Astrocyte of the spinal cord (primary cell): ENCODE measurements at regions not wholly inside any gene's neighbourhood (a gene's known extent, or its start where the extent isn't known, plus 50 kb on each side); places are given as distances from the start of the nearest gene placed in this dataset.

Experiments used
- DNase-seq: peaks from one replicate; pipeline ENCODE4 v3.0.0; 2011; ENCODE audit warnings: low read depth, low spot score
- H3K4me3 ChIP-seq: 2 replicates; pipeline ENCODE4 v1.5.1; 2011; ENCODE audit warnings: low read depth, mild to moderate bottlenecking, low read length, moderate library complexity
- in situ Hi-C: cut with HindIII; loops from 2 replicates; pipeline ENCODE4 v1.10.0; 2017; ENCODE audit warnings: low sequenced_read_pairs
- TF ChIP-seq, protein P1 (sequence below): IDR thresholded peaks from 2 replicates; pipeline ENCODE4 v1.5.1; 2012; ENCODE audit warnings: low read depth, mild to moderate bottlenecking, low read length, inconsistent platforms

DNA sequence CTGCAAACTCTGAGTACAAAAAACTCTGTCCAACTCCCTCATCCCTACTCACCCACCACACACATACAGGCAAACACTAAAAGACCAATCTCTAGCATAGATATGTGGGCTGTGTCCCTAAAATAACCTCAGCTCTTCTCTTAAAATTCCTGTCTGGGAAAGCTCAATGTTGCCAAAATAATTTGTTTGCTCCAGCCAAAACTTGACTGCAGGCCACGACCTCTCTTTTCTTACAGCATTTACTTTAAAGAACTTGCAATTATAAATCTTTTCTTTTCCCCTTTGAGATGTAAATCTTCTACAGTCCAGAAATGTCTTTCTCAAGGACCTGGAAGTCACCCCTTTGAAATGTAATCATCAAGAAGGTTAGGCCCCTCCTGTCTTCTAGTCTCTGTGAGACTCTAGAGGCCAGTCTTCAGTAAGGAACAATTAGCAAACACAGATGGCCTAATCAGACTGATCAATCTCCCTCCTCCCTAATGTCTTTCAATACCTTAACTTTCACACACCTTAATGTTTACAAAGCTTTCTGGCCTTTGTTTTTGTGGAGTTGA is 483.6 kb upstream of the RGS18 start:
- in situ Hi-C loops, result no loop called here
- DNase-seq, result no peak

DNA sequence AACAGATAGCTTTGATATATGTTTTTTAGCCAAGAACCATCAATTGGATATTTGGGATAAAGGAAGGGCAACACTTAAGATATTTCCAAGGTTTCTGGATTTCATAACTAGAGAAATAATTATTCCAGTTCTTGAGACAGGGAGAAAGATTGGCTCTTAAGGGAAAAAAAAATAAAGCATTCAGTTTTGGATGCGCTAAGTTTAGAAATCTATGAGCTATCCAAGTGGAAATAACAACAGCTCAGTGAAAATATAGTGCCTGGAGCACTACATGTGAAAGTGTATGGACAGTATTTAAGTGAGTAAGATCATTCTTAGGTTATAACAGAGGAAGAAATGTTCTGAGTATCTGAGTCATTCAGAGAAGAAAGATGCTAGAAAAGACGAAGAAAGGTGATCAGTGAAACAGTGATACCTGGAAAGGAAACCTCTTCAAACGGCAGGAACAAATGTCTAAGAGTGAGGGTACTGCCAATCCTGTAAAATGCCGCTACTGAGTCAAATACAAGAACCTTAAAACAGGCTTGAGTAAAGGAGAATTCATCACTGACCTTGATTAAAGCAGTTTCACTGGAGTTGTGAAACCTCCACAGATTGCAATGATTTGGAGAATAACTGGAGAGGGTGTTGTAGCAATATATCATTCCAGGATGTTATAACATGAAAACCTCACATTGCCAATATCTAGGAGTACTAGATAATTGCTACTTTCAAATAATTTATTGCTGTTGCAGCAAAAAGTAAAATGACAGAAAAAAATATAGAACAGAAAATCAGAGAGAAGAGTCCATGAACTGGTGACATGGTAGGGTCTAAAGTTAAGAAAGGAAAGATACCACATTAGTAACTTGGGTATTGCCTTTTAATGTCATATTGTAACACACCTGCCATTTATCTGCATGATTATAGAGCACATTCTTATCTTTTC is 482.1 kb upstream of the RGS18 start:
- DNase-seq, result no peak
- H3K4me3 ChIP-seq, result no peak overlapping the region
- in situ Hi-C loops, result no loop called here
- TF ChIP-seq, protein P1, sequence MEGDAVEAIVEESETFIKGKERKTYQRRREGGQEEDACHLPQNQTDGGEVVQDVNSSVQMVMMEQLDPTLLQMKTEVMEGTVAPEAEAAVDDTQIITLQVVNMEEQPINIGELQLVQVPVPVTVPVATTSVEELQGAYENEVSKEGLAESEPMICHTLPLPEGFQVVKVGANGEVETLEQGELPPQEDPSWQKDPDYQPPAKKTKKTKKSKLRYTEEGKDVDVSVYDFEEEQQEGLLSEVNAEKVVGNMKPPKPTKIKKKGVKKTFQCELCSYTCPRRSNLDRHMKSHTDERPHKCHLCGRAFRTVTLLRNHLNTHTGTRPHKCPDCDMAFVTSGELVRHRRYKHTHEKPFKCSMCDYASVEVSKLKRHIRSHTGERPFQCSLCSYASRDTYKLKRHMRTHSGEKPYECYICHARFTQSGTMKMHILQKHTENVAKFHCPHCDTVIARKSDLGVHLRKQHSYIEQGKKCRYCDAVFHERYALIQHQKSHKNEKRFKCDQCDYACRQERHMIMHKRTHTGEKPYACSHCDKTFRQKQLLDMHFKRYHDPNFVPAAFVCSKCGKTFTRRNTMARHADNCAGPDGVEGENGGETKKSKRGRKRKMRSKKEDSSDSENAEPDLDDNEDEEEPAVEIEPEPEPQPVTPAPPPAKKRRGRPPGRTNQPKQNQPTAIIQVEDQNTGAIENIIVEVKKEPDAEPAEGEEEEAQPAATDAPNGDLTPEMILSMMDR, result no peak

More for the DNA sequence above, 483.6 kb upstream of the RGS18 start:
- no peak overlapping the region for H3K4me3 ChIP-seq
- TF ChIP-seq, protein P1, result no peak

DNA sequence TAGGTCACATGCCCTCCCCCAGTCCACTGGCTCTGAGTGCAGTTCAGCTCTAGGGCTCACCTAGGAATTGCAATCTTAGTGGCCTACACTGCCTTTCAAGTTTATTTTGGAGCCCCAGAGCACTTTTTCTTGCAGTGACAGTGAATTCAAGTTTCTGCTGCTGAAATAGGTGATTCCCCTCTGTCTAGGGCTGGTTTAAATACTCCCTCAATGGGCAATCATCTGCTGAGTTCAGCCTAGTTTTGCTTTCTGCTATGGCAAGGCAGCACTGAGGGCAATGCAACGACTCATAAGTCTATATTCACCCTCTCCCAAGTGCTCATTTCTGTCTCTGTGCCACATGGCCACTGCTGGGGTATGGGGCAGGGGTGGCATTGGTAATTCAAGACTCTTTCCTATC is 472.6 kb upstream of the RGS18 start:
- in situ Hi-C loops, result no loop called here
- no peak overlapping the region for H3K4me3 ChIP-seq
- no peak for DNase-seq
- TF ChIP-seq, protein P1, result no peak

DNA sequence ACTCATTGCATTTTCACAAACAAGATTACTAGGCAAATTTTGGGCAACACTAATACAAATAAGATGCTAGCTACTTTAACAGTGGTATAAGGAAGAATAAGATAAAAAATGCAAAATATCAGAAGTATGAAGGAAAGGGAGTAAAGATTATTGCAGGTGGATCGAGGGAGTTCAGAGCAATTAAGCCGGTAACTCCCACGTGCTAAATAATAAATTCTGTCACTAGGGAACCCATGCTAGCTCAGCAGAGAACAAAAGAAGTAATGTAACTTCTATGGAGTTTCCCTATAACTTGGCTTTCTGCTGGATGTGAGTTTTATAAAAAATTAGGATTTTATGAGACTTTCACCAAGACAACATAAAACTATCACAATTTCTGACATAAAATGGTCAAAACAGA is 470.5 kb upstream of the RGS18 start:
- DNase-seq, result no peak
- in situ Hi-C loops, result no loop called here
- no peak overlapping the region for H3K4me3 ChIP-seq
- TF ChIP-seq, protein P1, result no peak

DNA sequence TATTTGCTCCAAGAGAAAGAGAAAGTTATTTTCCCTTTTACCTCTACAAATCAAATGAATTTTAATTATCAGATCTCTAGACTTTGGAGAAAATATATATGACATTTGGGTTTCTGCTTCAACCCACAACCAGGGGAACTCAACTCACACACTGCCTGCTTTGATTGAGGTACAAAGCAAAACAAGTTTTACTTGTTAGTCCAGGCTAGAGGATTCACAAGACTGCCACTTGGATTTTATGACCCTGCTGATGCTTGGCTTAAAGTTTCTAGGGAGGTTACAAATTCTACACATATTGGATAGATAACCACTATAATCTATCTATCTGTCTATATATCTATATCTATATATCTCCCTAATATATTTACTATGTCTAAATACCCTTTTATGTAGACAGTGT is 467.3 kb upstream of the RGS18 start:
- no peak overlapping the region for H3K4me3 ChIP-seq
- no peak for DNase-seq
- TF ChIP-seq, protein P1, result no peak
- in situ Hi-C loops, result no loop called here

DNA sequence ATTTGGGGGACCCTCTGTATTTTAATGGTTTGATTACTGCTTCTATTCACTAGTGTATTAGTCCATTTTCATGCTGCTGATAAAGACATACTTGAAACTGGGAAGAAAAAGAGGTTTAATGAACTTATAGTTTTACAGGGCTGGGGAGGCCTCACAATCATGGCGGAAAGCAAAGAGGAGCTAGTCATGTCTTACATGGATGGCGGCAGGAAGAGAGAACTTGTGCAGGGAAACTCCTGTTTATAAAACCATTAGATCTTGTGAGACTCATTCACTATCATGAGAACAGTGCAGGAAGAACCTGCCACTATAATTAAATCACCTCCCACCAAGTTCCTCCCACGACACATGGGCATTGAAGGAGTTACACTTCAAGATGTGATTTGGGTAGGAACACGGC is 464.5 kb upstream of the RGS18 start:
- in situ Hi-C loops, result no loop called here
- TF ChIP-seq, protein P1, result no peak

More for the DNA sequence above, 464.5 kb upstream of the RGS18 start:
- no peak overlapping the region for H3K4me3 ChIP-seq
- no peak for DNase-seq
